GM19395 (cell line): ENCODE measurements at regions not wholly inside any gene's neighbourhood (a gene's known extent, or its start where the extent isn't known, plus 50 kb on each side); places are given as distances from the start of the nearest gene placed in this dataset.
"Not testable (repeated sequence)": the region's sequence is repeated elsewhere in the genome, so short reads cannot be mapped to it uniquely, and the experiment has no call there.

ENCODE experiments used
- ATAC-seq: cut with Tn5 transposase; IDR thresholded peaks from one replicate; pipeline ENCODE4 v1.9.1; 2021; ENCODE audit warnings: mild to moderate bottlenecking, moderate library complexity; ENCODE audit not compliant: unreplicated experiment

- ATAC-seq, result no peak
Observed at GRCh38 chr2:49351560-49351959, 197.2 kb upstream of the FSHR start.

- no peak for ATAC-seq
Observed at GRCh38 chr2:49343638-49344037, 189.3 kb upstream of the FSHR start.

DNA sequence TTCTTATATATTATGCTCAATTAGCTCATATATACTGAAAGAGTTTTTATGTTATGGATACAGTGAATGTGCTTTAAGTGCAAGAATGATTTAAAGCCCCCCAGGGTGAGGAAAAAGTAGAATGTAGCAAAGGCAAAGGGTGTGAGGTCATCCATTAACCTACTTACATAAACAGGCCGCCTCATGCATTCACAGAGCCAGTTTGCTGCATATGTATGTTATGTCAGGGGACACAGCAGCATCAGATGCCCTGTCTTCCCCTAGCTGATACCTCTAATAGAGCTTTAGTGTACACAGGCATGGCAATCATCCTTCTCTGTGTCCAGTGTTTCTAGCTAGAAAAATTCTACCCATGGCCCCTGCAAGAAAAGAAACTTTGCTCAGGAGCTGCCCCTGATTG is 187.8 kb upstream of the FSHR start:
- no peak for ATAC-seq

DNA sequence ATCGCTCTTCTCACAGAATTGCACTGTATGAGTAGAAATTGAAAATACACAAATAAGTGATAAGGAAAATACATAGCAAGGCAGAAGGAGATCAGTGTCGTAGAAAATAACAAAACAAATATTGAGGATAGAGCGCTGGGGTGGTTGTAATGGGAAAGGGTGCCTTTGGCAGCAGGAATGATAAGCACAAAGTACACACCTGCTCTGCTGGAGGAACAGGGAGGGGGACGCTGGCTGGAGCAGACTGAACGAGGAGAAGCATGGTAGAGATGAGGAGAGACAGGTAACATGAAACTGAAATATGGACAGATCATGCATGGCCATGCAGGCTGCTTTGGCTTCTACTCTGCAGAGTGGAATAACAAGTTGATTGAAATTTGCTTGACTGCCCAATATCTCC is 181.2 kb upstream of the FSHR start:
- ATAC-seq, result no peak

- no peak for ATAC-seq
Observed at GRCh38 chr2:49332415-49332814, 178.1 kb upstream of the FSHR start.

DNA sequence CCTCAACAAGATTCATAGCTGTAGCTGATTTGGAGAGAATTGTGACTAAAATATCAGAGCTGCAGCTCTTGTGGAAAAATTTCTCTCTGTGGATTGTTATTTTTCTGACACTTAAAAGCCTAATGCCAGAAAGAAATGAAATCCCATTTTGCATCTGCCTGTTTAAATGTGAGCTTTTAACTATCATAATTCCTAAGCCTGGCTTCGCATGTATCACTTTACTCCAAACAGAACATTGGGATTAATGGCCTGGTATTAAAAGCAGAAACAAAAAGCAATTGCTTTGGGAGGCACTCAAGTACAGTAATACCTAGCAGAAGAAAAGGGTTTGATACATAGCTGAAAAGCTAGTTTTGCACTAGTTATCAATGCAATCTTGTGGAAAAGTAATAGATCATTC is 164.2 kb upstream of the FSHR start:
- ATAC-seq, result no peak

DNA sequence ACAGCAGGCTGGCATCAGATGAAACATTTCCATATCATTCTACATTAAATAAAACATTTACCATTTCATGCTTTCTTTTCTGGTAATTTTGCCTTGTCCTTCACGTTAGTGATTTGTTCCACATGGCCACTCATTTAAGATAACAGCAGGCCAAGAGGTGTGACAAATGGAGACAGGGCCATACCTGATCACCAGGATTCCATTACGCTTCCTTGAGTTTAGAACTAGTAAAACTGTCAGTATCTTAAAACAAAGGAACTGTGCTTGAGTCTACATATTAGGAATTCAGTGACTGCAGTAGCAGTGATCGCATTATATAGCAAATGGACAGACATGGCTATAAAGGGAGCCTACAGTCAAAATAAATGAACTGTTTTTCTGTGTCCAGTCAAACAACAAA is 155.1 kb upstream of the FSHR start:
- ATAC-seq, result no peak

- ATAC-seq, result no peak
Observed at GRCh38 chr2:49306925-49307324, 152.6 kb upstream of the FSHR start.

GRCh38 chr2:49298693-49299092 is 144.4 kb upstream of the FSHR start:
- ATAC-seq, result not testable (repeated sequence)

DNA sequence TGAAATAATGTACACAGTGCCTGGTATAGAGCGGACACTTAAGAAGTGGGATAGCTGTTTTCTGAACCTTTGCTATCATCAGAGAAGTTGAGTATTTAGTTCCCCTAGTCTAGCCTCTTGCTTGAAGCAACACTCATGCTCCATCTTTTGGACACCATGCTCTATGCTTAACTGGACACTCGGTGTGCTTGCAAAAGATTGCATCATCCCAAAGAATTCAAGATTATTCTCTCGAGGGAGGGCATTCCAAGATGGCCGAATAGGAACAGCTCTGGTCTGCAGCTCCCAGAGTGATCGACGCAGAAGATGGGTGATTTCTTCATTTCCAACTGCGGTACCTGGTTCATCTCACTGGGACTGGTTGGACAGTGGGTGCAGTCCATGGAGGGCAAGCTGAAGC is 143.9 kb upstream of the FSHR start:
- no peak for ATAC-seq

DNA sequence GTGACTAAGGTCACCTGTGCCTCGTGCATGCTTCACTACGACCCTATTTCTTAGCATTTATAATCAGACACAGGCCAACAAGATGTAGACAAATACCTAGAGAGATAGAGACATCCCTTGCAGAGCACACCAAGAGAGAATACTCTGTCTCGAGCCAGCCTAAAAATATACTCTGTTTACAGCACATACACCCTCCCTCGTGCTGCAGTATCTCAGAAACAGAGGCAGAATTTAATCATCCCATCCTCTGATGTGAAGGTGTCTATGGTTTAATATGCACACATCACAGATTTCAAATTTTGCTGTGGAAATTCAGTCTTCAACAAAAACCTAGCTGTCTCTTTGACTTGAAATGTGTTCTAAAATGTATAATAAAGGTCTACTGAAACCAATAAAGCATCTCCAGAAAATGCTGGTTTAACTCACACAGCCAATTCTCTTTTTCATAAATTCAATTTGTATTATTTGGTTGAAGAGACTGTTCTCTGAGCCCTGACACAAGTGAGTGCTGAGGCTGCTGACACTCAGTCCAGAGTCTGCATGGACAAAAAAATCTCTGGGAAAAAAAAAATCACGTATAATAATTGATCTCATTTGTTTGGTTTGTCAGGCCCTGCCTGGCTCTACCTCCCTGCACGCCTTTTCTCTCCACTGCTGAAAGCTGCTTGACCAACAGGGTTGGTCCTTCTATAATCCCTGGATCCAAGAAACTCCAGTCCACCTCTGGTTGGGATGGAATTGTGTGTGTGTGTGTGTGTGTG is 142.0 kb upstream of the FSHR start:
- ATAC-seq, result no peak

DNA sequence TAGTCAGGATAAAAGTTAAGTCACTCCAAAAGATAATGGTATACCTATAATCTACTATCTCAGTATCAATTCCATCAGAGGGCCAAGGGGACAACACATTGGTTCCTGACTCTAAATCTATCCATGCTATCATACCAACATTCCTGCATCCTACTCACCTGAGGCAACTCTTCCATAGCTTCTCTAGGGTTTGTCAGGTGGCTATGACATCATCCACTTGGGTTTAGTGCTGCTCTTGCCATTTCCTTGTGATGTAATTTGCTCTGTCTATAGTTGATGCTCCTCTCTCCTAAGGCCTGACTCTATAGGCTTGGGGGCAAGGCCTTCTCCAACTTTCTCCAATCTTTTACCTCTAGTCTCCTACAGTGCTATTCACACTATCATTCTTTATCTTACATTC is 139.9 kb upstream of the FSHR start:
- no peak for ATAC-seq

DNA sequence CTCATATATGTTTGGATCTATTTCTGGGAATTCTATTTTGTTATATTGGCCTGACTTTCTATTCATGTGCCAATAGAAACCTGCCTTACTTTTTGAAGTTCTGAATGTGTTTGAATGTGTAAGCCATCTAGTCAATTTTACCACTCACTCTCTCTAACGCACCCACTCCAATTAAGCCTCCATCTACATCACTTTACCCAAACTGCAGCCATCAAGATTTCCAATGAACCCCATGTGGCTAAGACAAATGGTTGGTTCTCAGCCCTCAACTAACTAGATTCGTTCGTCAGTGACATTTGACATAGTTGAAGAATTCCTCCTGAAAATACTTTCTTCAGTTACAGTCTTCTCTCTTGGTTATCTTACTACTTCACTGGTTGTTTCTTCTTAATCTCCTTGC is 137.3 kb upstream of the FSHR start:
- no peak for ATAC-seq

- no peak for ATAC-seq
Observed at GRCh38 chr2:49289711-49290110, 135.4 kb upstream of the FSHR start.

GRCh38 chr2:49288902-49289700 is 134.8 kb upstream of the FSHR start:
- ATAC-seq, result no peak

- ATAC-seq, result no peak
Observed at GRCh38 chr2:49288113-49288705, 133.9 kb upstream of the FSHR start.

DNA sequence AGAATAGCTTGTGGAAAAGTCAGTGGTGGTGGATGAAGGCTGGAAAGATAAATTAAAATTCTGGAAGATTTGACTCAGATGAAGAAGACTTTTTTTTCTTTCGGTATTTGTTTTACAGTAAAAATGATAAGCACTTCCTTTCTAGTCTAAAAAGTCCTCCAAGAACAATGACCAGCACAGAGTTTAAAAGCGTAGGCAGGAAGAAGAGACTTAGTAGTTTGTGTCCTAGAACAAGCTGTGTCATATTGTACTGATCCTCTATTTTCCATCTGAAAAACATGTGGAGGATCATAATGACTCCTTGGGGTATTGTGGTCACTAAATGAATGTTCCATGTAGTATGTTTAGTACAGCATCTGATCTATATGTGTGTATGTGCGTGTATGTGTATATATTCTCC is 132.4 kb upstream of the FSHR start:
- no peak for ATAC-seq

DNA sequence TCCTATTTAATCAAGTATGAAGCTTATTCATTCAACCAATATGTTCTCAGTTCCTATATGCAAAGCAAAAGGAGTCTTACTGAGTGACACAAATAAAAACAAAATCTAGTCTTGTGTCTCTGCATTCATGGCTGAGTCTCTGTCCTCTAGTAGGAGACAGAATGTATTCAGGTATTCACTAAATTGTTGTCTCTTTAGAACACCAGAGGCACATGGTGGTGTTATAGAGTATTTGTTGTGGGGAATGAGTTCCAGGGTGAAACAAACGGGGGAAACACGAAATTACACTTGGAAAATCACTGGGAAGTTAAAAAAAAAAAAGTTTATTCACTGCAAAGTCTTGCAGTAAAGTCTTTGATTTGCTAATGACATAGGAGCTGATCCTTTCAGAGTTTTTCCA is 131.7 kb upstream of the FSHR start:
- ATAC-seq, result no peak

GRCh38 chr2:49278561-49278960 is 124.2 kb upstream of the FSHR start:
- ATAC-seq, result no peak

DNA sequence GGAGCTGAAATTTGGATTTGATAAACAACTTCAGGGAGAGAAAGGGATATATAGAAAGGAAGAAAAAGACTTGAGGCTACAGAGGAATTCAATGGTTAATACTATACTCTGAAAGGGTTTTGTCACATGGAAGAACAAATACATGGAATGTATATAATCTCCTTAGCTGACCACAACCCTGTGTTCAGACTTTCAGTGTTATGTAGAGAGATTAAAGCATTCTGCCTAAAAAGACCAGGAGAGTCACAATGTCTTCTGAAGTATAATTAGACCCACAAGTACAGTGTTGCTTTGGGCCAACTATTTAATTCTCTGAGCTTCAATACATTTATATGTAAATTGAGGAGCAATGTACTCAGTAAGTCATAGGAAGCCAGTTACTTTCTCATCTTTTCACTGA is 123.8 kb upstream of the FSHR start:
- no peak for ATAC-seq

GRCh38 chr2:49271060-49271606 is 116.8 kb upstream of the FSHR start:
- no peak for ATAC-seq

GRCh38 chr2:49270091-49270490 is 115.8 kb upstream of the FSHR start:
- ATAC-seq, result no peak
